ENCODE measurements at regions not wholly inside any gene's neighbourhood (a gene's known extent, or its start where the extent isn't known, plus 50 kb on each side); places are given as distances from the start of the nearest gene placed in this dataset.

GRCh38 chr1:30413606-30414005, 309.8 kb downstream of the MATN1 start:
- in situ Hi-C loops (cut with HindIII; ENCODE audit: low sequenced_read_pairs): no loop called here

GRCh38 chr1:30413111-30413440, 310.3 kb downstream of the MATN1 start:
- in situ Hi-C loops (cut with HindIII; ENCODE audit: low sequenced_read_pairs): no loop called here

GRCh38 chr1:30412241-30413110, 310.9 kb downstream of the MATN1 start:
- in situ Hi-C loops (cut with HindIII; ENCODE audit: low sequenced_read_pairs): no loop called here

GRCh38 chr1:30411206-30411605, 312.2 kb downstream of the MATN1 start:
- in situ Hi-C loops (cut with HindIII; ENCODE audit: low sequenced_read_pairs): no loop called here

- in situ Hi-C loops (cut with HindIII; ENCODE audit: low sequenced_read_pairs): no loop called here
Measured at GRCh38 chr1:30410153-30410851, 313.1 kb downstream of the MATN1 start.

- in situ Hi-C loops (cut with HindIII; ENCODE audit: low sequenced_read_pairs): no loop called here
Measured at GRCh38 chr1:30409476-30410152, 313.8 kb downstream of the MATN1 start.

GRCh38 chr1:30407865-30408580, 315.4 kb downstream of the MATN1 start:
- in situ Hi-C loops (cut with HindIII; ENCODE audit: low sequenced_read_pairs): no loop called here

GRCh38 chr1:30406996-30407864, 316.2 kb downstream of the MATN1 start:
- in situ Hi-C loops (cut with HindIII; ENCODE audit: low sequenced_read_pairs): no loop called here

- in situ Hi-C loops (cut with HindIII; ENCODE audit: low sequenced_read_pairs): no loop called here
Measured at GRCh38 chr1:30405631-30406212, 317.7 kb downstream of the MATN1 start.

- in situ Hi-C loops (cut with HindIII; ENCODE audit: low sequenced_read_pairs): no loop called here
Measured at GRCh38 chr1:30405081-30405480, 318.3 kb downstream of the MATN1 start.

GRCh38 chr1:30404341-30404740, 319.0 kb downstream of the MATN1 start:
- in situ Hi-C loops (cut with HindIII; ENCODE audit: low sequenced_read_pairs): no loop called here

- in situ Hi-C loops (cut with HindIII; ENCODE audit: low sequenced_read_pairs): no loop called here
Measured at GRCh38 chr1:30403726-30404125, 319.7 kb downstream of the MATN1 start.

- in situ Hi-C loops (cut with HindIII; ENCODE audit: low sequenced_read_pairs): no loop called here
Measured at GRCh38 chr1:30403061-30403645, 320.2 kb downstream of the MATN1 start.

GRCh38 chr1:30402031-30402430, 321.4 kb downstream of the MATN1 start:
- in situ Hi-C loops (cut with HindIII; ENCODE audit: low sequenced_read_pairs): no loop called here

- in situ Hi-C loops (cut with HindIII; ENCODE audit: low sequenced_read_pairs): no loop called here
Measured at GRCh38 chr1:30400507-30400906, 322.9 kb downstream of the MATN1 start.

- in situ Hi-C loops (cut with HindIII; ENCODE audit: low sequenced_read_pairs): loop anchor here (10.0 to 25.0 kb wide), 2 partner anchors 84 to 1037 kb away; no protein-coding TSS in a partner anchor
Measured at GRCh38 chr1:30399026-30399425, 324.4 kb downstream of the MATN1 start.

- in situ Hi-C loops (cut with HindIII; ENCODE audit: low sequenced_read_pairs): loop anchor here (10.0 to 25.0 kb wide), 2 partner anchors 83 to 1035 kb away; no protein-coding TSS in a partner anchor
Measured at GRCh38 chr1:30397576-30397975, 325.8 kb downstream of the MATN1 start.

GRCh38 chr1:30395631-30396030, 327.8 kb downstream of the MATN1 start:
- in situ Hi-C loops (cut with HindIII; ENCODE audit: low sequenced_read_pairs): loop anchor here (10.0 to 25.0 kb wide), 2 partner anchors 81 to 1033 kb away; no protein-coding TSS in a partner anchor

GRCh38 chr1:30388386-30388785, 335.0 kb downstream of the MATN1 start:
- in situ Hi-C loops (cut with HindIII; ENCODE audit: low sequenced_read_pairs): loop anchor here (25.0 kb wide), 1 partner anchor 1026 kb away; no protein-coding TSS in a partner anchor
